OCI-LY7 (cell line): ENCODE measurements at regions not wholly inside any gene's neighbourhood (a gene's known extent, or its start where the extent isn't known, plus 50 kb on each side); places are given as distances from the start of the nearest gene placed in this dataset.

Experiments used
- BruUV-seq: library from RNA; stranded (reverse); fragments of 400-500 nt; replicated peaks from 2 replicates; lab custom pipeline; 2021; lab: Mats Ljungman, UMichigan
- CTCF ChIA-PET: fragments of 300-600 bp; sonication (Branson Sonifier 250); formaldehyde crosslinking; loops from one replicate; lab custom pipeline; 2022; ENCODE audit warnings: antibody characterized with exemption; ENCODE audit not compliant: unreplicated experiment; lab: Charles Lee
- POLR2A ChIA-PET: fragments of 300-600 bp; sonication (Branson Sonifier 250); formaldehyde crosslinking; loops from one replicate; lab custom pipeline; 2022; ENCODE audit warnings: antibody characterized with exemption; lab: Charles Lee
- DNase-seq: peaks from one replicate; pipeline ENCODE4 v3.0.0-alpha.2; 2015; ENCODE audit warnings: low spot score
- H2AFZ ChIP-seq: fragments of 200-600 bp; sonication (generic), shearing (Covaris generic); 2 replicates; pipeline ENCODE4 v1.6.1; 2014; ENCODE audit warnings: mild to moderate bottlenecking, antibody characterized with exemption, low read length, moderate library complexity
- H3K27ac ChIP-seq: fragments of 200-600 bp; sonication (generic); 2 replicates; pipeline ENCODE4 v1.5.1; 2014; ENCODE audit warnings: mixed run types, low read depth, mild to moderate bottlenecking, moderate library complexity, low read length, inconsistent platforms; ENCODE audit not compliant: poor library complexity, severe bottlenecking
- H3K36me3 ChIP-seq: fragments of 200-600 bp; sonication (generic); 2 replicates; pipeline ENCODE4 v1.6.1; 2014; ENCODE audit warnings: mild to moderate bottlenecking, antibody characterized with exemption, low read length, moderate library complexity, mixed read lengths; ENCODE audit not compliant: insufficient read depth
- H3K4me1 ChIP-seq: fragments of 200-600 bp; sonication (generic); 2 replicates; pipeline ENCODE4 v1.5.1; 2014; ENCODE audit warnings: mild to moderate bottlenecking, low read length; ENCODE audit not compliant: insufficient read depth, poor library complexity, severe bottlenecking
- H3K4me2 ChIP-seq: fragments of 200-600 bp; sonication (generic); 2 replicates; pipeline ENCODE4 v1.6.1; 2014; ENCODE audit warnings: mild to moderate bottlenecking, low read length
- H3K4me3 ChIP-seq: fragments of 200-600 bp; sonication (generic); 2 replicates; pipeline ENCODE4 v1.5.1; 2014; ENCODE audit warnings: mild to moderate bottlenecking, low read depth, low read length; ENCODE audit not compliant: poor library complexity, severe bottlenecking
- H3K79me2 ChIP-seq: fragments of 200-600 bp; sonication (generic); 2 replicates; pipeline ENCODE4 v1.6.1; 2016; ENCODE audit warnings: low read depth, mild to moderate bottlenecking, low read length, moderate library complexity, mixed read lengths; ENCODE audit not compliant: insufficient read depth
- H3K9me2 ChIP-seq: fragments of 200-600 bp; sonication (generic); 2 replicates; pipeline ENCODE4 v1.6.1; 2016; ENCODE audit warnings: mild to moderate bottlenecking, low read length, mixed read lengths; ENCODE audit not compliant: insufficient read depth
- H3K9me3 ChIP-seq: fragments of 200-600 bp; sonication (generic); 2 replicates; pipeline ENCODE4 v1.6.1; 2014; ENCODE audit warnings: mild to moderate bottlenecking, mixed run types, low read length, mixed read lengths
- H4K20me1 ChIP-seq: fragments of 200-600 bp; sonication (generic); 2 replicates; pipeline ENCODE4 v1.6.1; 2014; ENCODE audit warnings: mild to moderate bottlenecking, antibody characterized with exemption, low read length, moderate library complexity, mixed read lengths; ENCODE audit not compliant: insufficient read depth
- EZH2phosphoT487 ChIP-seq: fragments of 200-600 bp; sonication (generic); IDR thresholded peaks from 2 replicates; pipeline ENCODE4 v1.6.1; 2018; ENCODE audit warnings: low read depth, borderline replicate concordance, mild to moderate bottlenecking, mixed run types, antibody characterized with exemption, low read length, moderate library complexity, mixed read lengths
- intact Hi-C: fragments of 100-400 bp; cut with micrococcal nuclease; formaldehyde crosslinking; loops from one replicate; pipeline ENCODE4 v1.10.0; 2022; ENCODE audit not compliant: unreplicated experiment
- TF ChIP-seq, protein P1 (sequence below): fragments of 200-600 bp; sonication (generic); conservative IDR thresholded peaks from 2 replicates; pipeline ENCODE4 v1.5.1; 2014; ENCODE audit warnings: mild to moderate bottlenecking, antibody characterized with exemption, low read length, moderate library complexity, mixed read lengths

DNA sequence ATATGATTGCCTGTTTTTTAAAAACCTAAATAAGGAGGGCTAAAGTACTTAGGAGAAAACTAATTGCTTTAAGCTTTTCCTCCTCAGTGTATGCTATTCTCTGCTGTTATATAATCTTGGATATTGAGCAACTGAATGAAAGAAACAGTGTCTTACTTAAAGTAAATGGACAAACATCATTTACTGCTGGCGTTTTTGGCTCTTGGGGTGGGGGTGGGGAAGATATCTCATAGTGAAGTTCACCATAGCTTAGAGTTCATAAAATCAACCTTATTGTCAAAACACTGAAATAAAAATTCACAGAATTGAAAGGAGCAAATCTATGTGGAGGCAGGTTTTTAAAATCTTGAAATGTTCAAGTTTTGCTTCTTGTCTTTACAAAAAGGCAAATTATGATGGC lies 256.4 kb upstream of the SOX2 start:
- H3K9me3 ChIP-seq = no peaks in the 10 kb centered on the region
- H2AFZ ChIP-seq = no peak overlapping the region
- H3K4me1 ChIP-seq = no peaks in the 10 kb centered on the region
- H3K4me3 ChIP-seq = no peak overlapping the region
- no TSS peak for BruUV-seq
- no peaks in the 10 kb centered on the region for H4K20me1 ChIP-seq
- intact Hi-C loops = no loop called here
- ChIA-PET CTCF (no interaction called here), POLR2A (interaction anchor here (0.6 to 1.2 kb wide), 3 partner anchors 10 to 44 kb away, joined by 3 to 4 read pairs (median 4); no protein-coding TSS in a partner anchor)
- H3K79me2 ChIP-seq = no peaks in the 10 kb centered on the region
- DNase-seq = no peak
- TF ChIP-seq, protein P1, sequence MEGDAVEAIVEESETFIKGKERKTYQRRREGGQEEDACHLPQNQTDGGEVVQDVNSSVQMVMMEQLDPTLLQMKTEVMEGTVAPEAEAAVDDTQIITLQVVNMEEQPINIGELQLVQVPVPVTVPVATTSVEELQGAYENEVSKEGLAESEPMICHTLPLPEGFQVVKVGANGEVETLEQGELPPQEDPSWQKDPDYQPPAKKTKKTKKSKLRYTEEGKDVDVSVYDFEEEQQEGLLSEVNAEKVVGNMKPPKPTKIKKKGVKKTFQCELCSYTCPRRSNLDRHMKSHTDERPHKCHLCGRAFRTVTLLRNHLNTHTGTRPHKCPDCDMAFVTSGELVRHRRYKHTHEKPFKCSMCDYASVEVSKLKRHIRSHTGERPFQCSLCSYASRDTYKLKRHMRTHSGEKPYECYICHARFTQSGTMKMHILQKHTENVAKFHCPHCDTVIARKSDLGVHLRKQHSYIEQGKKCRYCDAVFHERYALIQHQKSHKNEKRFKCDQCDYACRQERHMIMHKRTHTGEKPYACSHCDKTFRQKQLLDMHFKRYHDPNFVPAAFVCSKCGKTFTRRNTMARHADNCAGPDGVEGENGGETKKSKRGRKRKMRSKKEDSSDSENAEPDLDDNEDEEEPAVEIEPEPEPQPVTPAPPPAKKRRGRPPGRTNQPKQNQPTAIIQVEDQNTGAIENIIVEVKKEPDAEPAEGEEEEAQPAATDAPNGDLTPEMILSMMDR = no peak
- no peak for TF ChIP-seq EZH2phosphoT487
- H3K9me2 ChIP-seq = no peaks in the 10 kb centered on the region
- no peak overlapping the region; the same call in 1 of the 2 replicates for H3K4me2 ChIP-seq
- H3K27ac ChIP-seq = no peak overlapping the region
- no peaks in the 10 kb centered on the region for H3K36me3 ChIP-seq

DNA sequence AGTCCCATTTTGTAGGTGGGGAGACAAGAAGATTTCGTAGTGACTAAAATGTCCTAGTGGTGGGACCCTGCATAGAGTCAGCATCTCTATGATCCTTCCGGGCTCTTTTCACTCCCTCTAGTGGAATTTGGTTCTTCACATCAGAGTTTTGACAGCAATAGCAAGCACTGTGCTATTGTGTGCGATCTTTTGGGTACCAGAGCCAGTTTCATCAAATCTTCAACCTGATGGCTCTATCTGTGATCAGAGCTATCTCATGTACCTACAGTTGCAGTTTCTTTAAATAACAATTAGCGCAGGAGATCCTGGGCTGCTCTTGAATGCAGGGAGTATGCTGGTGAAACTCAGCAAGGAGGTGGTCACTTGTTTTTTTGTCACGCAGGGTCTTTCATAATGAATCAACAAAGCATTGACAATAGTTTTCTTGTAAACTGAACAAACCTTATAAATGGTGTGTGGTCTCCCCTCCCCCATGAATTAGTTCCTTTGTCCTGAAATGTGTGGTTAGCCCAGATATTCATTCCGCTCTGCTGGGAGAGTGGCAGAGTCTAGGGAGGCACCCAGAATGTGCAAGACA lies 257.2 kb upstream of the SOX2 start:
- Histone ChIP-seq H3K4me1 (no peaks in the 10 kb centered on the region), H4K20me1 (no peaks in the 10 kb centered on the region), H3K36me3 (no peaks in the 10 kb centered on the region), H3K79me2 (no peaks in the 10 kb centered on the region), H3K9me3 (no peaks in the 10 kb centered on the region), H2AFZ (no peak overlapping the region), H3K4me2 (no peak overlapping the region; the same call in 1 of the 2 replicates), H3K27ac (no peak overlapping the region), H3K4me3 (no peak overlapping the region), H3K9me2 (no peaks in the 10 kb centered on the region)
- intact Hi-C loops = no loop called here
- TF ChIP-seq, protein P1 = 0 out of 2 replicates have a peak, but pooled peaks have one; percentile 15
- TF ChIP-seq EZH2phosphoT487 = no peak
- BruUV-seq = no TSS peak
- DNase-seq = no peak
- ChIA-PET CTCF (no interaction called here), POLR2A (interaction anchor here (0.7 to 1.2 kb wide), 2 partner anchors 11 to 13 kb away, joined by 4 read pairs; no protein-coding TSS in a partner anchor)

DNA sequence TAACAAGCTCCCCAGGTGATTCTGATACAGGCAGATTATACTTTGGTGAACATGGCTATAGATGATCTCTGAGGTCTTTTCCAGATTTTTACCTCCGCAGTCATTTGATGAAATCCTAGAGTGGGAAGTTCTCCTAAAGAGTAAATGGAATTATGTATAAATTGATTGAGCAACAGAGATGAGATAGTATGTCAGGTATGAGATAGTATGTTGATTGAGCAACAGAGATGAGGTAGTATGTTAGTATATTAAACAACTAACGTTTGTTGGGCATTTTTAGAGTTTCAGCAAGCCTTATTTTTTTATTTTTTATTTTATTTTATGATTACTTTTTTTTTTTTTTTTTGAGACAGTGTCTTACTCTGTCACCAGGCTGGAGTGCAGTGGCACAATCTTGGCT lies 265.0 kb upstream of the SOX2 start:
- POLR2A ChIA-PET = interaction anchor here (0.7 kb wide), 4 partner anchors 85 to 1122 kb away, joined by 3 to 4 read pairs (median 4); no protein-coding TSS in a partner anchor
- CTCF ChIA-PET = no interaction called here
- intact Hi-C loops = no loop called here
- BruUV-seq = no TSS peak
- H3K4me3 ChIP-seq = no peak overlapping the region
- no peaks in the 10 kb centered on the region for H3K79me2 ChIP-seq
- H3K9me2 ChIP-seq = no peaks in the 10 kb centered on the region
- no peak overlapping the region for H3K27ac ChIP-seq
- DNase-seq = no peak
- H4K20me1 ChIP-seq = no peaks in the 10 kb centered on the region
- H3K4me2 ChIP-seq = no peak overlapping the region
- TF ChIP-seq, protein P1 = no peak
- no peak for TF ChIP-seq EZH2phosphoT487
- no peaks in the 10 kb centered on the region for H3K36me3 ChIP-seq
- H3K9me3 ChIP-seq = no peaks in the 10 kb centered on the region
- H2AFZ ChIP-seq = no peak overlapping the region
- no peaks in the 10 kb centered on the region for H3K4me1 ChIP-seq
